ENCODE measurements at regions not wholly inside any gene's neighbourhood (a gene's known extent, or its start where the extent isn't known, plus 50 kb on each side); places are given as distances from the start of the nearest gene placed in this dataset.
A peak's percentile ranks its signal among the peaks of the same experiment; 100 is the strongest.

DNA sequence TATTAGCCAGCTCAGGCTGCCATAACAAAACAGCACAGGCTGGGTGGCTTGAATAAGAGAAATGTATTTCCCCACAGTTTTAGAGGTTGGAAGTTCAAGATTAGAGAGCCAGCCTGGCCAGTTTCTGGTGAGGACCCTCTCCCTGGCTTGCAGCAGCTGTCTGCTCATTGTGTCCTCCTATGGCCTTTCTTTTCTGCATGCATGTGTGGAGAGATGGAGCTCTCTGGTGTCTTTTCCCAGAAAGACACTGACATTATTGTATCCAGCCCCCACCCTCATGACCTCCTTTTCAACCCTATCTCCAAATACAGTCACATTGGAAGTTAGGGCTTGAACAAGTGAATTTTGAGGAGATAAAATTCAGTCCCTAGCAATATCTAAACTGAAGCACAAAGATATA is 263.8 kb upstream of the PABPC4L start:
- no peak for DNase-seq

GRCh38 chr4:134463771-134464170 is 262.2 kb upstream of the PABPC4L start:
- no peak for DNase-seq

- DNase-seq = no peak
Observed at GRCh38 chr4:134426821-134427220, 225.2 kb upstream of the PABPC4L start.

DNA sequence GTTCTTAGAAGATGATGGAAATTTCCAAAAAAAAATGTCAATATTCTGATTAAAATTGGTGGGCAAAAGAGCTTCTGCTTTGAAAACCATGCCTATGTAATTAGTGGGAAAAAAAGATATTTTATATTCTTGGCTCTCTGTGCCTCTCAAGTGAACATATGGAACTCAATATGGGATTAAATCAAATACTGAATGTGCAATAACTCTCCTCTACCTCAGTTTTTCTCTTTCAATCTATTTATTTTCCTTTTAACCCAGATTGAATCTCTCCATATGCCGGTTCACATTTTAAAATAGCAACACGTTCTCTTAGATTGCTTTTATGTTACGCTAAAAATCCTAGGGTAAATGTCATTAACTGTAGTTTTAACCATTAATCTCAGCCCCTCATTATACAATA is 224.2 kb upstream of the PABPC4L start:
- no peak for DNase-seq

- peak in 1 of 2 experiments; percentile 18 for DNase-seq
Observed at GRCh38 chr4:134422776-134423175, 221.2 kb upstream of the PABPC4L start.

DNA sequence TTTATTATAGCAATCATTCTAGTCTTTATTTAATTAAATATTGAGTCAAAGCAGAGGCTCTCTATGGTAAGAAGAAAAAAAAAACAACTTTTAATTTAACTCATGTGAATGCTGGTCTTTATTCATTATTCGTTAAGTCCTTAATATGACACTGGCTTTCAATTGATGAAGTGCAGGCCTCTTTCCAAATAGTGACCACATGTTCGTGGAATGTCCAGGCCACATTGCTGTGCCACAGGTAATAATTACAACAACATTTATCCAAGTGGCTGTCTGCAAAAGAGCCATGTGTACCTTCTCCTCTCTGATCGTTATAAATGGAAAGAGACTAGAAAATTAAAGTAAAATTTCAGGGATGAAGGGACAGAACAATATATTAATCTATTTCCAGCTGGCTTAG is 220.1 kb upstream of the PABPC4L start:
- no peak for DNase-seq

- DNase-seq = no peak
Observed at GRCh38 chr4:134408897-134409296, 207.3 kb upstream of the PABPC4L start.

GRCh38 chr4:134401798-134402197 is 200.2 kb upstream of the PABPC4L start:
- no peak for DNase-seq

DNA sequence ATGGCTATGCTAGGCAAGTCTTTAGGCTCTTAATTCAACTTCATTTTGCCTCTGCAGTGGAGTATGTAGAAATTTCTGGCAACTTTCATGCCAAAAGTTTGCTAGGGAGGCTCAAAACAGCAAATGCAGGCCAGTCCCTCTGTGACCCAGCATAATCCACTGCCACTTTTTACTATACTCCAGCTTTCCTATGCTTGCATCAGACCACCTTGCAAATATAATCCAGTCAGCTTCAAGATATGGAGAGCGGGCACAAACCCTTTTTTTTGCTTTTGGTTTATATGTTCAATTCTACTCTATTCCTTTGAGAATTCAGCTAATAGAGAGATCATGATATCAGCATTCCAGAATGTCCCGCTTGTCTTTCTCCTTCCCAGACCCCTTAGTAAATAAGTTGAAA is 192.0 kb upstream of the PABPC4L start:
- no peak for DNase-seq

DNA sequence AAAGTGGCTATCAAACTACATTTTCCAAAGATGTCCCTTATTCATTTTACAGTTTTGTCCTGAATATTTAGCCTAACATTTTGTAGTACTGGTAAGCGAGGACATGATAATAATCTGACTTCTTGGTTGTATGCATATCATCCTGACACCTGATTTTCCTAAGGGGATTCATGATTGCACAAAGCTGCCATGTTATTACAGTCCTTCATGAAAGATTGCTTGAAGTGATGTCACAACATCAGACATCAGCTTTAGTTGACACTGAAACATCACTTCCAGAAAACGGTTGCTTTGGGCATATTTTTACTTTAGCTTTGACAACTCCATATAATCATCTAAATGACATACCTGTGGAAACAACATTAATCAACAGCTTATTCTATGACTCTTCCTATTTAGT is 188.7 kb upstream of the PABPC4L start:
- DNase-seq = no peak

DNA sequence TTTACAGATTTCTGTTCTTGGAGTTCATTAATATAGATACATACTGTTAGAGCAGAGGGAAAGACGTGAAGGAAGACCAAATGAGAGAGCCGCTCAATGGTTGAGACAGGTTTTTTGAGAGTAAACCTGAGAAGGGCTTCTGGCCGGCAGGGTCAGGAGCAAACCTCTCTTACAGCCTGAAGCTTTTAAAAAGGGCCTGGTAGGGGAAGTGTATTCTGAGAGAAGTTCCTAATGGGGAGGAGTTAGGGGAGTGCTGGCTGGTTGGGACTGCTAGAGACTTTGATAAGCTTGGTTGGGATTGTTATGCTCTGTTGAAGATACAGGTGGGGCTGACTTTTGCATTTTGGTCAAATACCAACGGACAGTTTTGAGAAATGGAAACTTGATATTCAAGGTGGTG is 186.8 kb upstream of the PABPC4L start:
- no peak for DNase-seq

DNA sequence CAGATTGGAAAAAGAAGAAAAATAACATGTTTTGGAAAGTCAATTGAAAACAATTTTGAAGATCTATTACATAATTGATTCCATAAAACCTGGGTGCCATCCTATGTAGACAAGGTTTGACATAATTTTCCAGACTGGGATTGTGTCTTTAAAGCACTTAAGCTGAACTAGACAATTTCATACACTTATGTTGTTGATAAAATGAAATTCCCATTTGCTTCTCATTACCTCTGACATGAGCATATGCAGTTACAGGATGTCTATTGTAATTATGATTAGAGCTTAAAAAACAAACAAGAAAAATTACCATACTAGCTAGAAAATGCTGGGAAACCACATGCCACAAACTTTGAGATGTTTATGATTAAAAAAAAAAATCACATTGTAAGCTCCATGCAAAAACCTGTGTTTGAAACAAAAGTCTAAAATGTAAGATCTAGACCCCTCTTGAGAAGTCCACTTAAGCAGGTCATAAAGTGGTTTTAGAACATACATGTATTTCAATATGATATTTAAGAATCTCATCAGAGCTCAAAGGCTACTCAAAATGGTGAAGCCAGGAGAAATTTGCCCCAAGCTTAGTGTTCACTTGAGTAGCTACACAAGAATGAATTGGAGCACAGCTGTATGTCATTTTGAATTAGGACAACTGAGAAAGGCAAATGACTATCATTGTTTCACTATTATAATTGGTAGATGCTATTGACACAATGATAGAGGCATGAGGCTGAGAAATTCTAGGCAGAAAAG is 181.1 kb upstream of the PABPC4L start:
- DNase-seq = no peak

GRCh38 chr4:134375775-134376174 is 174.2 kb upstream of the PABPC4L start:
- DNase-seq = no peak

DNA sequence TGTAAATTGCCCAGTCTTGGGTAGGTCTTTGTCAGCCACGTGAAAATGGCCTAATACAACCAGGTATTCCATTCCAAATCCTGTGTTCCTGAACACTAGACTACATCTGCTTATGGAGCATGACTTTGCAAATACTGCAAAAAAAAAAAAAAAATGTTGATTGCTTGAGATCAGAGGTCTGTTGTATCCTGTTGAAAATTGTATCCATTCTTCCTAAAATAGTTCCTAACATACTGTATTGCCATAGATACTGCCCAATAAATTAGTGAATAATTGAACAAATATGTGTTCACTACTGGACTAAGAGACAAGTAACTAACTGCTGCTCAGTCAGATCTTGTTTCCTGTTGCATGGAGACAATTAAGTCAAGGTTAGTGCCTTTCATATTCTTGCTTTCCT is 164.3 kb upstream of the PABPC4L start:
- DNase-seq = no peak

DNA sequence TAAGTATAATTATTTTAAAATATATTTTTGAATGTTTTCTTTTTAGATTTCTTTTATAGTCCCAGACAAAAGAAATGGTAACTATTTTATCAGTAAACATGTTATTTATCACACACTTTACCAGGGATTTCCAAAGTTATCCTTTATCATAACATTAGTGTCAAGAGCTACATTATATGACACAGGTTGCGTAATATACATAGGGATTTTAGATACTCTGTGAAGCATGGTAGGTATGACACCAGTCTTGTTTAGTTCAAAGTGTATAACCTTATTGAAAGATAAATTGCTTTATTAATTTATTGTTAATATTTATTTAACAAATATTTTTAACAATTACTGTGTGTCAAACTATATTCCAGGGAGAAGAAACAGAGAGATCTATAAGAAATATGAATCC is 163.3 kb upstream of the PABPC4L start:
- no peak for DNase-seq

GRCh38 chr4:134345244-134345643 is 143.7 kb upstream of the PABPC4L start:
- DNase-seq = no peak

DNA sequence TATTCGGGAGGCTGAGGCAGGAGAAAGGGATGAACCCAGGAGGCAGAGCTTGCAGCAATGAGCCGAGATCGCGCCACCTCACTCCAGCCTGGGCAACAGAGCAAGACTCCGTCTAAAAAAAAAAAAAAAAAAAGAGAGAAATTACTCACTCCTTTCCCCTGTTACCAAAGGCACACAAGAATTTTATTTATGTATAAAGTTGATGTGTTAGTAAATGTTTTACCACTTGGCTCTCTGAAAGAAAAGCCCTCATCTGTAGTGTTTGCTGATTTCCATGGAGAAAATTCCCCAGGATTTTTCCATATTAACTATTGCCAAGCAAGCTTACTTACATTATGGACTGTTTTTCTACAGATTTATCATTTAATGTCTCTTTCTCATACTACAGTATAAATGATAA is 142.1 kb upstream of the PABPC4L start:
- DNase-seq = no peak

GRCh38 chr4:134343081-134343480 is 141.5 kb upstream of the PABPC4L start:
- DNase-seq = no peak

DNA sequence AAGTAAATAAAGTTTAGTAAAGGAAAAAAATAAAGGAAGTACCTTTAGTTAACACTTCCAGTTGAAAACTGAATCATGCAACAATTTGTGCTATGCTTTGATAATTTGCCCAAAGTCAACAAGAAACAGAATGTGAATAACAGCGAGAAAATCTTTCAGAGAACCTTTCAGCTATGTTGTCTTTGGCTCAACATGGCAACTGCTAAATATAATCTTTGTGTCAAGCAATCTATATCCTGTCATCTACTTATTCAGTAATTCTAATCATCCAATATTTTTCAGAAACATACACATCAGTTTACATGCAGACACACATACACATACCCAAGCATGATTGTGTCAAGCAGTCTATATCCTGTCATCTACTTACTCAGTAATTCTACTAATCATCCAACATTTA is 136.0 kb upstream of the PABPC4L start:
- no peak for DNase-seq

GRCh38 chr4:134328741-134329140 is 127.2 kb upstream of the PABPC4L start:
- no peak for DNase-seq

DNA sequence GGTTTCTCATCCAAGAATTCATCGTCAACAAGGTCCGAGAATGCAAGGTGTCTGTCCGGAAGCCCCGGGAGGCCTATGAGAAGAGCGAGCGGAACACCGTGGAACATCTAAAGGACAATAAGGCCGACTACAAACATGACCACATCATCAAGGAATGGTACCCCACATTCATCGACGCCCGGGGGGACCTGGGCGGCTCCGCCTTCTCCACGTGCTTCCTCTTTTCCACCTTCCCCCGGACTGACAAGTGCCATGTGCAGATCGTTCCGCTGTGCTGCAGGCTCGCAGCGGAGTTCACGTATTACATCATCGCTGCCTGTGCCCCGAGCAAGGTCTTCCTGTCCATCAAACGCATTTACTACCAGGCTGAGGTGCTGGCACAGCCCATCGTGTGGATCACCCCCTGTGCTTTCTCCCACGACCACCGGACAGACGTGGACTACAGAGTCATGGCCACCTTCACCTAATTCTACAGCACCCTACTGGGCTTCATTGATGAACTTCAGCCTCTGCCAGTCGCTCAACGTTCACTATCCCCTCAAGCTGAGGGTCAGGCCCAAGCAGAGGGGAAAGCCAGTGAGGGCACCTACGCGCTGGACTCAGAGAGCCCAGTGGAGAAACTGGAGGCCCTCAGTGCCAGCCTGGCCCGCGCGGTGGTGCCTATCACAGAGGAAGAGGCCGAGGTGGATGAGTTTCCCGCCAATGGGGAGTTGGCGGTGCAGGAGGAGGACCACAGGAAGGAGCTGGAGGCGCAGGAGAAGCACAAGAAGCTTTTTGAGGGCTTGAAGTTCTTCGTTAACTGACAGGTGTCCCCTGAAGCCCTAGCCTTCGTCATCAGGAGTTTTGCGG is 125.9 kb upstream of the PABPC4L start:
- DNase-seq = no peak

GRCh38 chr4:134326866-134327265 is 125.3 kb upstream of the PABPC4L start:
- no peak for DNase-seq

GRCh38 chr4:134324179-134324578 is 122.6 kb upstream of the PABPC4L start:
- no peak for DNase-seq

DNA sequence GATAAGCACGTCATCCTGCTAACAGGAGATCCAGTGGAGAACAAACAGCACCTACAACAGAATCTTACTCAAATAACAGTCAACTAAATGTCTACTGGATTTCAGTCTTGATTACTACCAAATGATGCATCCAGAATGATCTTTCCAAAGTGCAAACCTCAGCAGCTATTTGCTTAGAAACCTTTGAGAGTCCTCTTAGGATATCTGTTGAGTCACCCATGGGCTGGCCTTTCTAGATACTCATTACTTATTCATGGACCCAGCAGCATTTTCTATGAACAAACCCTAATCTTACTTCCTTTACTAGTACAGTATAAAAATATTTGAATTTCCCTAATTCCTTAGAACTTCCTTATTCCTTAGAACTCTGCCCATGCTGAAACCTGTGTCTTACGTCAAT is 118.5 kb upstream of the PABPC4L start:
- no peak for DNase-seq

GRCh38 chr4:134313591-134313990 is 112.0 kb upstream of the PABPC4L start:
- no peak for DNase-seq
